NCI-H345 treated with DMSO at 0.1 percent for 48 hours (cell line): ENCODE measurements at regions not wholly inside any gene's neighbourhood (a gene's known extent, or its start where the extent isn't known, plus 50 kb on each side); places are given as distances from the start of the nearest gene placed in this dataset.
"Not testable (repeated sequence)": the region's sequence is repeated elsewhere in the genome, so short reads cannot be mapped to it uniquely, and the experiment has no call there.

Experiments used
- DNase-seq: peaks from one replicate; lab custom pipeline; 2025; ENCODE audit not compliant: unreplicated experiment; lab: John Stamatoyannopoulos, UW

- no peak for DNase-seq
These were observed 158.3 kb downstream of the FAM174A start for GRCh38 chr5:100693481-100693880.

- no peak for DNase-seq
These were observed 158.9 kb downstream of the FAM174A start for GRCh38 chr5:100694100-100694499.

- no peak for DNase-seq
These were observed 162.8 kb downstream of the FAM174A start for GRCh38 chr5:100697970-100698369.

GRCh38 chr5:100706776-100707175 lies 171.6 kb downstream of the FAM174A start:
- DNase-seq, result no peak

GRCh38 chr5:100708645-100709171 lies 173.5 kb downstream of the FAM174A start:
- no peak for DNase-seq

- no peak for DNase-seq
These were observed 174.6 kb downstream of the FAM174A start for GRCh38 chr5:100709771-100710170.

- not testable (repeated sequence) for DNase-seq
These were observed 179.6 kb downstream of the FAM174A start for GRCh38 chr5:100714780-100715179.

GRCh38 chr5:100722657-100723056 lies 180.4 kb downstream of the ST8SIA4 start:
- no peak for DNase-seq

- DNase-seq, result no peak
These were observed 179.9 kb downstream of the ST8SIA4 start for GRCh38 chr5:100723229-100723628.

- no peak for DNase-seq
These were observed 177.0 kb downstream of the ST8SIA4 start for GRCh38 chr5:100726116-100726515.

- DNase-seq, result no peak
These were observed 171.3 kb downstream of the ST8SIA4 start for GRCh38 chr5:100731768-100732167.

- no peak for DNase-seq
These were observed 156.4 kb downstream of the ST8SIA4 start for GRCh38 chr5:100746730-100747129.

GRCh38 chr5:100749771-100750284 lies 153.3 kb downstream of the ST8SIA4 start:
- DNase-seq, result no peak

- no peak for DNase-seq
These were observed 147.6 kb downstream of the ST8SIA4 start for GRCh38 chr5:100755435-100755834.
